Activated CD4-positive, alpha-beta memory T cell treated with anti-CD3 and anti-CD28 coated beads for 36 hours (primary cell): ENCODE measurements at regions not wholly inside any gene's neighbourhood (a gene's known extent, or its start where the extent isn't known, plus 50 kb on each side); places are given as distances from the start of the nearest gene placed in this dataset.

Experiments
- CTCF ChIA-PET: fragments of 350-600 bp; sonication (Branson Sonifier 250); formaldehyde crosslinking; loops from one replicate; lab custom pipeline; 2021; ENCODE audit warnings: antibody characterized with exemption, inconsistent platforms; lab: Charles Lee
- POLR2A ChIA-PET: fragments of 350-600 bp; sonication (Branson Sonifier 250); formaldehyde crosslinking; loops from one replicate; lab custom pipeline; 2021; ENCODE audit warnings: antibody characterized with exemption; lab: Charles Lee
- DNase-seq: peaks from one replicate; pipeline ENCODE4 v3.0.0-alpha.2; 2020
- H3K27ac Mint-ChIP-seq: one replicate; pipeline ENCODE4 v1.8.0; 2021; ENCODE audit warnings: mixed read lengths
- H3K27me3 Mint-ChIP-seq: one replicate; pipeline ENCODE4 v1.8.0; 2021; ENCODE audit warnings: mixed read lengths
- H3K36me3 Mint-ChIP-seq: one replicate; pipeline ENCODE4 v1.8.0; 2021; ENCODE audit warnings: mixed read lengths
- H3K4me1 Mint-ChIP-seq: one replicate; pipeline ENCODE4 v1.8.0; 2021; ENCODE audit warnings: low read depth, mixed read lengths
- H3K4me3 Mint-ChIP-seq: one replicate; pipeline ENCODE4 v1.8.0; 2021; ENCODE audit warnings: mild to moderate bottlenecking, mixed read lengths
- H3K9me3 Mint-ChIP-seq: one replicate; pipeline ENCODE4 v1.8.0; 2021; ENCODE audit warnings: mixed read lengths
- intact Hi-C: fragments of 100-400 bp; cut with micrococcal nuclease; formaldehyde crosslinking; loops from one replicate; pipeline ENCODE4 v1.15.1; 2023

GRCh38 chr3:16720367-16720940, 115.2 kb upstream of the DAZL start:
- intact Hi-C loops, result no loop called here
- POLR2A ChIA-PET, result no interaction called here

GRCh38 chr3:16721494-16721893, 116.3 kb upstream of the DAZL start:
- Mint-ChIP-seq H3K27ac (no peak overlapping the region), H3K4me3 (no peak overlapping the region), H3K36me3 (peaks cover 4% of the 10 kb centered on the region), H3K4me1 (peaks cover 4% of the 10 kb centered on the region), H3K9me3 (peaks cover 10% of the 10 kb centered on the region), H3K27me3 (peaks cover 5% of the 10 kb centered on the region)
- intact Hi-C loops, result no loop called here
- ChIA-PET POLR2A (no interaction called here), CTCF (no interaction called here)
- no peak for DNase-seq

More at GRCh38 chr3:16720367-16720940, 115.2 kb upstream of the DAZL start:
- CTCF ChIA-PET, result no interaction called here
- Mint-ChIP-seq H3K36me3 (no peaks in the 10 kb centered on the region), H3K4me1 (peaks cover 4% of the 10 kb centered on the region), H3K27me3 (peaks cover 5% of the 10 kb centered on the region), H3K27ac (no peak overlapping the region), H3K9me3 (no peaks in the 10 kb centered on the region), H3K4me3 (no peak overlapping the region)
- no peak for DNase-seq

GRCh38 chr3:16723978-16724377, 118.8 kb upstream of the DAZL start:
- intact Hi-C loops, result no loop called here
- Mint-ChIP-seq H3K27me3 (no peaks in the 10 kb centered on the region), H3K27ac (no peak overlapping the region), H3K9me3 (peaks cover 13% of the 10 kb centered on the region), H3K4me3 (no peak overlapping the region), H3K36me3 (peaks cover 6% of the 10 kb centered on the region), H3K4me1 (peaks cover 4% of the 10 kb centered on the region)
- ChIA-PET CTCF (interaction anchor here (0.8 to 0.9 kb wide), 2 partner anchors 30 to 39 kb away, joined by 3 read pairs; no protein-coding TSS in a partner anchor), POLR2A (no interaction called here)
- no peak for DNase-seq

- Mint-ChIP-seq H3K27me3 (no peaks in the 10 kb centered on the region), H3K27ac (no peak overlapping the region), H3K4me1 (peaks cover 4% of the 10 kb centered on the region), H3K36me3 (peaks cover 6% of the 10 kb centered on the region), H3K4me3 (no peak overlapping the region), H3K9me3 (peaks cover 13% of the 10 kb centered on the region)
- ChIA-PET CTCF (interaction anchor here (0.8 kb wide), 1 partner anchor 30 kb away, joined by 3 read pairs; no protein-coding TSS in a partner anchor), POLR2A (no interaction called here)
- intact Hi-C loops, result no loop called here
- no peak for DNase-seq
Observed at GRCh38 chr3:16724487-16724886, 119.3 kb upstream of the DAZL start.

- H3K27me3 Mint-ChIP-seq, result no peaks in the 10 kb centered on the region
- intact Hi-C loops, result no loop called here
- H3K27ac Mint-ChIP-seq, result no peak overlapping the region
- POLR2A ChIA-PET, result no interaction called here
- no peaks in the 10 kb centered on the region for H3K4me1 Mint-ChIP-seq
- H3K36me3 Mint-ChIP-seq, result peaks cover 6% of the 10 kb centered on the region
- no peak for DNase-seq
- CTCF ChIA-PET, result interaction anchor here (1.2 kb wide), 1 partner anchor 123 kb away, joined by 3 read pairs; no protein-coding TSS in a partner anchor
- peaks cover 13% of the 10 kb centered on the region for H3K9me3 Mint-ChIP-seq
- no peak overlapping the region for H3K4me3 Mint-ChIP-seq
Observed at GRCh38 chr3:16725972-16726371, 120.7 kb upstream of the DAZL start.

- peaks cover 40% of the 10 kb centered on the region for H3K9me3 Mint-ChIP-seq
- H3K4me1 Mint-ChIP-seq, result no peaks in the 10 kb centered on the region
- H3K36me3 Mint-ChIP-seq, result peaks cover 14% of the 10 kb centered on the region
- intact Hi-C loops, result no loop called here
- H3K27ac Mint-ChIP-seq, result no peak overlapping the region
- ChIA-PET POLR2A (no interaction called here), CTCF (no interaction called here)
- peaks cover 3% of the 10 kb centered on the region for H3K27me3 Mint-ChIP-seq
- no peak for DNase-seq
- no peak overlapping the region for H3K4me3 Mint-ChIP-seq
Observed at GRCh38 chr3:16728770-16729745, 123.8 kb upstream of the DAZL start.

- H3K27ac Mint-ChIP-seq, result no peak overlapping the region
- peaks cover 39% of the 10 kb centered on the region for H3K9me3 Mint-ChIP-seq
- no peak for DNase-seq
- ChIA-PET CTCF (no interaction called here), POLR2A (no interaction called here)
- peaks cover 3% of the 10 kb centered on the region for H3K36me3 Mint-ChIP-seq
- H3K4me1 Mint-ChIP-seq, result peaks cover 6% of the 10 kb centered on the region
- peaks cover 2% of the 10 kb centered on the region for H3K27me3 Mint-ChIP-seq
- no peak overlapping the region for H3K4me3 Mint-ChIP-seq
- intact Hi-C loops, result no loop called here
Observed at GRCh38 chr3:16738451-16738850, 133.2 kb upstream of the DAZL start.

GRCh38 chr3:16739541-16740105, 134.4 kb upstream of the DAZL start:
- H3K9me3 Mint-ChIP-seq, result peaks cover 28% of the 10 kb centered on the region
- ChIA-PET POLR2A (no interaction called here), CTCF (no interaction called here)
- no peak overlapping the region for H3K27ac Mint-ChIP-seq
- intact Hi-C loops, result no loop called here
- DNase-seq, result no peak
- peaks cover 3% of the 10 kb centered on the region for H3K36me3 Mint-ChIP-seq
- peaks cover 2% of the 10 kb centered on the region for H3K27me3 Mint-ChIP-seq
- no peak overlapping the region for H3K4me3 Mint-ChIP-seq
- H3K4me1 Mint-ChIP-seq, result peaks cover 6% of the 10 kb centered on the region

- Mint-ChIP-seq H3K4me3 (no peak overlapping the region), H3K27ac (no peak overlapping the region), H3K27me3 (peaks cover 2% of the 10 kb centered on the region), H3K9me3 (peaks cover 20% of the 10 kb centered on the region), H3K36me3 (peaks cover 3% of the 10 kb centered on the region), H3K4me1 (peaks cover 6% of the 10 kb centered on the region)
- ChIA-PET POLR2A (no interaction called here), CTCF (no interaction called here)
- intact Hi-C loops, result no loop called here
- DNase-seq, result no peak
Observed at GRCh38 chr3:16740515-16740914, 135.3 kb upstream of the DAZL start.

- peaks cover 3% of the 10 kb centered on the region for H3K36me3 Mint-ChIP-seq
- H3K9me3 Mint-ChIP-seq, result peaks cover 15% of the 10 kb centered on the region
- H3K4me1 Mint-ChIP-seq, result peaks cover 6% of the 10 kb centered on the region
- intact Hi-C loops, result no loop called here
- H3K4me3 Mint-ChIP-seq, result no peak overlapping the region
- no peak overlapping the region for H3K27ac Mint-ChIP-seq
- peak; percentile 38 for DNase-seq
- CTCF ChIA-PET, result interaction anchor here (0.6 kb wide), 1 partner anchor 15 kb away, joined by 4 read pairs; no protein-coding TSS in a partner anchor
- H3K27me3 Mint-ChIP-seq, result peaks cover 2% of the 10 kb centered on the region
- POLR2A ChIA-PET, result interaction anchor here (1.1 kb wide), 1 partner anchor 145 kb away, joined by 5 read pairs; no protein-coding TSS in a partner anchor
Observed at GRCh38 chr3:16741103-16741758, 136.0 kb upstream of the DAZL start.

- Mint-ChIP-seq H3K36me3 (peaks cover 3% of the 10 kb centered on the region), H3K4me3 (no peak overlapping the region), H3K27ac (no peak overlapping the region), H3K27me3 (peaks cover 2% of the 10 kb centered on the region), H3K9me3 (peaks cover 15% of the 10 kb centered on the region), H3K4me1 (peaks cover 6% of the 10 kb centered on the region)
- POLR2A ChIA-PET, result interaction anchor here (1.1 kb wide), 1 partner anchor 146 kb away, joined by 5 read pairs; no protein-coding TSS in a partner anchor
- CTCF ChIA-PET, result no interaction called here
- peak; percentile 13 for DNase-seq
- intact Hi-C loops, result no loop called here
Observed at GRCh38 chr3:16741890-16742289, 136.7 kb upstream of the DAZL start.

- Mint-ChIP-seq H3K4me1 (peaks cover 6% of the 10 kb centered on the region), H3K9me3 (peaks cover 15% of the 10 kb centered on the region), H3K36me3 (peaks cover 3% of the 10 kb centered on the region), H3K27me3 (peaks cover 2% of the 10 kb centered on the region), H3K27ac (no peak overlapping the region), H3K4me3 (no peak overlapping the region)
- DNase-seq, result no peak
- CTCF ChIA-PET, result no interaction called here
- POLR2A ChIA-PET, result no interaction called here
- intact Hi-C loops, result no loop called here
Observed at GRCh38 chr3:16743276-16743675, 138.1 kb upstream of the DAZL start.
